OCI-LY7 (cell line): ENCODE measurements at regions not wholly inside any gene's neighbourhood (a gene's known extent, or its start where the extent isn't known, plus 50 kb on each side); places are given as distances from the start of the nearest gene placed in this dataset.
"Not testable (repeated sequence)": the region's sequence is repeated elsewhere in the genome, so short reads cannot be mapped to it uniquely, and the experiment has no call there.

ENCODE experiments used
- CTCF ChIP-seq: fragments of 200-600 bp; sonication (generic); conservative IDR thresholded peaks from 2 replicates; pipeline ENCODE4 v1.5.1; 2014; ENCODE audit warnings: mild to moderate bottlenecking, antibody characterized with exemption, low read length, moderate library complexity, mixed read lengths
- EZH2phosphoT487 ChIP-seq: fragments of 200-600 bp; sonication (generic); IDR thresholded peaks from 2 replicates; pipeline ENCODE4 v1.6.1; 2018; ENCODE audit warnings: low read depth, borderline replicate concordance, mild to moderate bottlenecking, mixed run types, antibody characterized with exemption, low read length, moderate library complexity, mixed read lengths

GRCh38 chr2:4988444-4988843 is 703.7 kb upstream of the SOX11 start:
- not testable (repeated sequence) for TF ChIP-seq CTCF, EZH2phosphoT487
